ENCODE measurements at regions not wholly inside any gene's neighbourhood (a gene's known extent, or its start where the extent isn't known, plus 50 kb on each side); places are given as distances from the start of the nearest gene placed in this dataset.

- no peak for TF ChIP-seq CTCF (IDR thresholded peaks at IDR 0.05)
- no peak for TF ChIP-seq POLR2A (IDR thresholded peaks at IDR 0.05)
- Histone ChIP-seq H3K27ac (no peak overlapping the region), H3K36me3 (no peaks in the 10 kb centered on the region), H3K4me1 (peaks cover 6 to 29% (median 14%) of the 10 kb centered on the region in 3 donors), H3K27me3 (no peaks in the 10 kb centered on the region), H3K9me3 (no peaks in the 10 kb centered on the region), H3K4me3 (no peak overlapping the region)
- intact Hi-C loops (cut with DNase I): no loop called here
- 75 to 85% methylated on average over 3 to 4 of the region's 4 CpGs for WGBS, 2 donors
- DNase-seq: no peak
These were observed 119.7 kb downstream of the ALDH8A1 start for GRCh38 chr6:134830194-134830593.

- H3K27me3 ChIP-seq: no peaks in the 10 kb centered on the region
- H3K9me3 ChIP-seq: no peaks in the 10 kb centered on the region
- TF ChIP-seq CTCF (IDR thresholded peaks at IDR 0.05) (no peak), POLR2A (IDR thresholded peaks at IDR 0.05) (no peak)
- no peak for DNase-seq
- WGBS, 2 donors: 85 to 92% methylated on average over 5 of the region's 5 CpGs
- intact Hi-C loops (cut with DNase I): no loop called here
- peaks cover 6 to 32% (median 14%) of the 10 kb centered on the region in 3 donors for H3K4me1 ChIP-seq
- no peaks in the 10 kb centered on the region for H3K36me3 ChIP-seq
- H3K27ac ChIP-seq: no peak overlapping the region
- H3K4me3 ChIP-seq: no peak overlapping the region
These were observed 121.3 kb downstream of the ALDH8A1 start for GRCh38 chr6:134828641-134829040.

- TF ChIP-seq CTCF (IDR thresholded peaks at IDR 0.05): peak in 4 of 6 experiments; percentile 7 to 27 (median 16)
- TF ChIP-seq POLR2A (IDR thresholded peaks at IDR 0.05): no peak
- WGBS, 2 donors: 58 to 61% methylated on average over 3 of the region's 3 CpGs
- intact Hi-C loops (cut with DNase I): no loop called here
These were observed 122.8 kb downstream of the ALDH8A1 start for GRCh38 chr6:134826889-134827737.

GRCh38 chr6:134823710-134824034 is 126.2 kb downstream of the ALDH8A1 start:
- TF ChIP-seq CTCF (IDR thresholded peaks at IDR 0.05) (no peak), POLR2A (IDR thresholded peaks at IDR 0.05) (no peak)
- no peak overlapping the region for H3K4me3 ChIP-seq
- no peaks in the 10 kb centered on the region for H3K9me3 ChIP-seq
- DNase-seq: no peak
- intact Hi-C loops (cut with DNase I): loop anchor here (5.0 kb wide), 1 partner anchor 656 kb away; no protein-coding TSS in a partner anchor
- WGBS, 2 donors: 75 to 94% methylated on average over 2 of the region's 2 CpGs
- H3K27ac ChIP-seq: no peak overlapping the region
- H3K4me1 ChIP-seq: peaks cover 6 to 44% (median 19%) of the 10 kb centered on the region in 3 donors
- H3K36me3 ChIP-seq: no peaks in the 10 kb centered on the region
- no peaks in the 10 kb centered on the region for H3K27me3 ChIP-seq

More at GRCh38 chr6:134826889-134827737, 122.8 kb downstream of the ALDH8A1 start:
- peak overlapping the region; percentile 46 to 81 (median 79) for H3K27ac ChIP-seq
- peaks cover 6 to 46% (median 19%) of the 10 kb centered on the region in 3 donors for H3K4me1 ChIP-seq
- H3K4me3 ChIP-seq: no peak overlapping the region
- no peaks in the 10 kb centered on the region for H3K27me3 ChIP-seq
- DNase-seq: no peak
- no peaks in the 10 kb centered on the region for H3K36me3 ChIP-seq
- no peaks in the 10 kb centered on the region for H3K9me3 ChIP-seq

GRCh38 chr6:134822920-134823709 is 126.8 kb downstream of the ALDH8A1 start:
- Histone ChIP-seq H3K27ac (no peak overlapping the region), H3K4me3 (no peak overlapping the region), H3K27me3 (no peaks in the 10 kb centered on the region), H3K4me1 (peaks cover 6 to 44% (median 19%) of the 10 kb centered on the region in 3 donors), H3K36me3 (no peaks in the 10 kb centered on the region), H3K9me3 (no peaks in the 10 kb centered on the region)
- intact Hi-C loops (cut with DNase I): loop anchor here (5.0 kb wide), 1 partner anchor 656 kb away; no protein-coding TSS in a partner anchor
- TF ChIP-seq CTCF (IDR thresholded peaks at IDR 0.05): peak; percentile 34 to 95 (median 82)
- no peak for TF ChIP-seq POLR2A (IDR thresholded peaks at IDR 0.05)
- 9 to 11% methylated on average over 10 of the region's 10 CpGs for WGBS, 2 donors
- DNase-seq: no peak
